HG03354 (cell line): ENCODE measurements at regions not wholly inside any gene's neighbourhood (a gene's known extent, or its start where the extent isn't known, plus 50 kb on each side); places are given as distances from the start of the nearest gene placed in this dataset.

ENCODE experiments used
- ATAC-seq: cut with Tn5 transposase; IDR thresholded peaks from one replicate; pipeline ENCODE4 v1.9.1; 2021; ENCODE audit warnings: mild to moderate bottlenecking; ENCODE audit not compliant: unreplicated experiment, poor library complexity, severe bottlenecking

GRCh38 chr10:118939211-118940007 lies 90.1 kb upstream of the NANOS1 start:
- ATAC-seq, result no peak

- no peak for ATAC-seq
Measured at GRCh38 chr10:118940386-118940785, 89.1 kb upstream of the NANOS1 start.

GRCh38 chr10:118943253-118943652 lies 86.3 kb upstream of the NANOS1 start:
- no peak for ATAC-seq

GRCh38 chr10:118944959-118945633 lies 84.4 kb upstream of the NANOS1 start:
- ATAC-seq, result no peak

- no peak for ATAC-seq
Measured at GRCh38 chr10:118948786-118949185, 80.7 kb upstream of the NANOS1 start.

GRCh38 chr10:118950190-118950680 lies 79.3 kb upstream of the NANOS1 start:
- no peak for ATAC-seq

- ATAC-seq, result no peak
Measured at GRCh38 chr10:118950997-118951637, 78.4 kb upstream of the NANOS1 start.

- ATAC-seq, result no peak
Measured at GRCh38 chr10:118952493-118953295, 76.8 kb upstream of the NANOS1 start.

GRCh38 chr10:118953598-118954393 lies 75.7 kb upstream of the NANOS1 start:
- ATAC-seq, result no peak

- no peak for ATAC-seq
Measured at GRCh38 chr10:118955531-118955930, 74.0 kb upstream of the NANOS1 start.

GRCh38 chr10:118955951-118956801 lies 73.3 kb upstream of the NANOS1 start:
- no peak for ATAC-seq

GRCh38 chr10:118956802-118957442 lies 72.6 kb upstream of the NANOS1 start:
- no peak for ATAC-seq

- ATAC-seq, result no peak
Measured at GRCh38 chr10:118957443-118957825, 72.1 kb upstream of the NANOS1 start.

GRCh38 chr10:118957966-118958365 lies 71.5 kb upstream of the NANOS1 start:
- no peak for ATAC-seq

GRCh38 chr10:118958559-118958958 lies 71.0 kb upstream of the NANOS1 start:
- ATAC-seq, result no peak

- ATAC-seq, result no peak
Measured at GRCh38 chr10:118958984-118959925, 70.3 kb upstream of the NANOS1 start.
